Glutamatergic neuron (in vitro differentiated cells): ENCODE measurements at regions not wholly inside any gene's neighbourhood (a gene's known extent, or its start where the extent isn't known, plus 50 kb on each side); places are given as distances from the start of the nearest gene placed in this dataset.

Experiments used
- DNase-seq: peaks from one replicate; pipeline ENCODE4 v3.0.0; 2022
- H3K27ac Mint-ChIP-seq: one replicate; pipeline ENCODE4 v1.8.0; 2020; ENCODE audit warnings: mild to moderate bottlenecking, mixed read lengths, inconsistent platforms; ENCODE audit not compliant: unreplicated experiment
- H3K27me3 Mint-ChIP-seq: one replicate; pipeline ENCODE4 v1.8.0; 2020; ENCODE audit warnings: mild to moderate bottlenecking, moderate library complexity, mixed read lengths, inconsistent platforms; ENCODE audit not compliant: unreplicated experiment
- H3K36me3 Mint-ChIP-seq: one replicate; pipeline ENCODE4 v1.8.0; 2020; ENCODE audit warnings: mild to moderate bottlenecking, mixed read lengths, inconsistent platforms; ENCODE audit not compliant: unreplicated experiment
- H3K4me1 Mint-ChIP-seq: one replicate; pipeline ENCODE4 v1.8.0; 2020; ENCODE audit warnings: mild to moderate bottlenecking, low read depth, mixed read lengths, inconsistent platforms; ENCODE audit not compliant: unreplicated experiment
- H3K4me3 Mint-ChIP-seq: one replicate; pipeline ENCODE4 v1.8.0; 2020; ENCODE audit warnings: mild to moderate bottlenecking, mixed read lengths, inconsistent platforms; ENCODE audit not compliant: unreplicated experiment
- H3K9me3 Mint-ChIP-seq: one replicate; pipeline ENCODE4 v1.8.0; 2020; ENCODE audit warnings: mild to moderate bottlenecking, moderate library complexity, mixed read lengths, inconsistent platforms; ENCODE audit not compliant: unreplicated experiment
- CTCF ChIP-seq: fragments of 200-600 bp; sonication (generic); IDR thresholded peaks from one replicate; pipeline ENCODE4 v1.5.0; 2021; ENCODE audit not compliant: partially characterized antibody, unreplicated experiment

GRCh38 chr9:87350915-87351314 lies 146.8 kb upstream of the DAPK1 start:
- Mint-ChIP-seq H3K27me3 (no peaks in the 10 kb centered on the region), H3K36me3 (no peaks in the 10 kb centered on the region), H3K4me3 (no peak overlapping the region), H3K27ac (no peak overlapping the region), H3K4me1 (peaks cover 6% of the 10 kb centered on the region), H3K9me3 (peaks cover 7% of the 10 kb centered on the region)
- DNase-seq: no peak
- TF ChIP-seq CTCF: no peak

GRCh38 chr9:87353301-87353700 lies 144.4 kb upstream of the DAPK1 start:
- Mint-ChIP-seq H3K27ac (no peak overlapping the region), H3K9me3 (peaks cover 5% of the 10 kb centered on the region), H3K4me1 (no peaks in the 10 kb centered on the region), H3K27me3 (no peaks in the 10 kb centered on the region), H3K4me3 (no peak overlapping the region), H3K36me3 (no peaks in the 10 kb centered on the region)
- TF ChIP-seq CTCF: no peak
- no peak for DNase-seq

GRCh38 chr9:87354147-87354546 lies 143.5 kb upstream of the DAPK1 start:
- H3K9me3 Mint-ChIP-seq: peaks cover 5% of the 10 kb centered on the region
- TF ChIP-seq CTCF: no peak
- H3K4me3 Mint-ChIP-seq: no peak overlapping the region
- no peaks in the 10 kb centered on the region for H3K36me3 Mint-ChIP-seq
- H3K27ac Mint-ChIP-seq: no peak overlapping the region
- no peaks in the 10 kb centered on the region for H3K27me3 Mint-ChIP-seq
- no peak for DNase-seq
- H3K4me1 Mint-ChIP-seq: peaks cover 3% of the 10 kb centered on the region

- Mint-ChIP-seq H3K27me3 (no peaks in the 10 kb centered on the region), H3K9me3 (peaks cover 2% of the 10 kb centered on the region), H3K4me3 (no peak overlapping the region)
Measured at GRCh38 chr9:87357600-87357999, 140.1 kb upstream of the DAPK1 start.

GRCh38 chr9:87359264-87359663 lies 138.4 kb upstream of the DAPK1 start:
- Mint-ChIP-seq H3K4me3 (no peak overlapping the region), H3K9me3 (peaks cover 4% of the 10 kb centered on the region), H3K4me1 (peaks cover 3% of the 10 kb centered on the region), H3K27ac (no peak overlapping the region), H3K27me3 (no peaks in the 10 kb centered on the region), H3K36me3 (peaks cover under 1% of the 10 kb centered on the region)
- no peak for DNase-seq
- no peak for TF ChIP-seq CTCF

More at GRCh38 chr9:87357600-87357999, 140.1 kb upstream of the DAPK1 start:
- TF ChIP-seq CTCF: no peak
- Mint-ChIP-seq H3K36me3 (no peaks in the 10 kb centered on the region), H3K4me1 (peaks cover 3% of the 10 kb centered on the region), H3K27ac (no peak overlapping the region)
- no peak for DNase-seq
